ENCODE measurements at regions not wholly inside any gene's neighbourhood (a gene's known extent, or its start where the extent isn't known, plus 50 kb on each side); places are given as distances from the start of the nearest gene placed in this dataset.

GRCh38 chr9:19947996-19948395 lies 159.2 kb upstream of the SLC24A2 start:
- TF ChIP-seq CTCF (IDR thresholded peaks at IDR 0.05) (no peak), NFATC4 (CRISPR knock-in tag; IDR thresholded peaks at IDR 0.05) (no peak), NFE2L1 (CRISPR knock-in tag; IDR thresholded peaks at IDR 0.05) (no peak), TEAD4 (CRISPR knock-in tag; IDR thresholded peaks at IDR 0.05) (no peak), ZNF232 (CRISPR knock-in tag; IDR thresholded peaks at IDR 0.05) (no peak), ATF2 (CRISPR knock-in tag; IDR thresholded peaks at IDR 0.05; ENCODE audit: borderline replicate concordance, low read depth) (no peak), NFYB (CRISPR knock-in tag; conservative IDR thresholded peaks at IDR 0.05; ENCODE audit: low read depth) (no peak), ZNF416 (CRISPR knock-in tag; IDR thresholded peaks at IDR 0.05) (no peak), SP1 (CRISPR knock-in tag; conservative IDR thresholded peaks at IDR 0.05) (no peak)
